ENCODE measurements at regions not wholly inside any gene's neighbourhood (a gene's known extent, or its start where the extent isn't known, plus 50 kb on each side); places are given as distances from the start of the nearest gene placed in this dataset.
"Not testable (repeated sequence)": the region's sequence is repeated elsewhere in the genome, so short reads cannot be mapped to it uniquely, and the experiment has no call there.

DNA sequence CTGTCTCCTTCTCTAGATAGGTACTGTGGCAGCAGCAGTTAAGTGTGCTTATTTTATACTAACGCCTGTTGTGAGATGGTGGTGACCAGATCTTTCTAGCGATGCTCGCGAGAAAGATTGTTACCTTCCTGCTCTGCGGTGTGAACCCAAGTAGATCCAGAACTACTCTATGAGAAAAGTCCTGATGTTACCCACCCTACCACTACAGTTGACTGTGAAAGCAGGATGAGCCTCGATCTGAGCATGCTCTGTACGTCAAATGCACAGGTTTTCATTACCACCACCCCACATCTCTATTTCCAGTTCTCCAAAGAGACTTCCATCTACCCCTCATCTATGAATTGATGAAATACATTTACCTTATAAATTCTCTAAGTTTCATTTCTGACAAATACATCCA, 64.6 kb upstream of the KCTD7 start:
- DNase-seq (ENCODE audit: extremely low spot score) = no peak
- TF ChIP-seq, protein P1, sequence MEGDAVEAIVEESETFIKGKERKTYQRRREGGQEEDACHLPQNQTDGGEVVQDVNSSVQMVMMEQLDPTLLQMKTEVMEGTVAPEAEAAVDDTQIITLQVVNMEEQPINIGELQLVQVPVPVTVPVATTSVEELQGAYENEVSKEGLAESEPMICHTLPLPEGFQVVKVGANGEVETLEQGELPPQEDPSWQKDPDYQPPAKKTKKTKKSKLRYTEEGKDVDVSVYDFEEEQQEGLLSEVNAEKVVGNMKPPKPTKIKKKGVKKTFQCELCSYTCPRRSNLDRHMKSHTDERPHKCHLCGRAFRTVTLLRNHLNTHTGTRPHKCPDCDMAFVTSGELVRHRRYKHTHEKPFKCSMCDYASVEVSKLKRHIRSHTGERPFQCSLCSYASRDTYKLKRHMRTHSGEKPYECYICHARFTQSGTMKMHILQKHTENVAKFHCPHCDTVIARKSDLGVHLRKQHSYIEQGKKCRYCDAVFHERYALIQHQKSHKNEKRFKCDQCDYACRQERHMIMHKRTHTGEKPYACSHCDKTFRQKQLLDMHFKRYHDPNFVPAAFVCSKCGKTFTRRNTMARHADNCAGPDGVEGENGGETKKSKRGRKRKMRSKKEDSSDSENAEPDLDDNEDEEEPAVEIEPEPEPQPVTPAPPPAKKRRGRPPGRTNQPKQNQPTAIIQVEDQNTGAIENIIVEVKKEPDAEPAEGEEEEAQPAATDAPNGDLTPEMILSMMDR (IDR thresholded peaks at IDR 0.05; ENCODE audit: control extremely low read depth, extremely low read depth, low read depth, missing control alignments) = no peak
- ChIA-PET POLR2A (no interaction called here), CTCF (interaction anchor here (1.8 kb wide), 1 partner anchor 10 kb away, joined by 5 read pairs; no protein-coding TSS in a partner anchor)

DNA sequence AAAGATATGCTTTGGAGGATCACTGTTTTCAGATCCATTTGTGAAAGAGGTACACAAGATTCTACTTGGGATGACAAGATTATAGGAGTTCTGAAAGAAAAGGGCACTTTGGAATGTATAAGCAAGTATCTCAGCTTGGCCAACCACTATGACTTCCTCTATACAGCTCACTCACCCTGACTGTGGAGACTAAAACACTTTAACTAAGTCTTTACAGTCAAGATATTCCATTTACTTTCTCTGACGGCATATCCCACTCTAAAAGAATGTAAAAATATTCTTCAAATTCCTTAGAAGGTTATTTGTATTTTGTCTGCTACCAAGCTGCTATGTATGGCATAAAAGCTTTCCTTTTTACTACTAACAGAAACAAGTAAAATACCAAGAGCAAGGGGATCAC, 58.5 kb upstream of the KCTD7 start:
- CTCF ChIA-PET = interaction anchor here (5.3 kb wide), 1 partner anchor 12 kb away, joined by 31 read pairs; no protein-coding TSS in a partner anchor
- DNase-seq (ENCODE audit: extremely low spot score); POLR2A ChIA-PET: not testable (repeated sequence)

DNA sequence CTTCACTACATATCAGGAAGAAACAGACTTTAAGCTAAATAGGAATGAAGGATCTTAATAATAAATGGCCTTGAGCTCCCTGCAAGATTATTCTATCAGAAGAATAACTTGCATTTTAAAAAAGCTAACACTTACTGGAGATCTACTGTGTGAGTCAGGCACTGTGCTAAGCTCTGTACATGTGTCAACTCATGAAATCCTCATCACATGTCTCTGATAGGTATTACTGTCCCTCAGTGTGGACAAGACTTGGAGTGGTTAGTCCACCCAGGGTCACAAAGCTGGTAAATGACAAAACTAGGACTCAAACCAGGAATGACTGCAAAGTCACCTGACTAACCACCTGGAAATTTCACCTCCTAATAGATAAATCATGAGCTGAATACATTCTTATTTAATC, 57.1 kb upstream of the KCTD7 start:
- DNase-seq (ENCODE audit: extremely low spot score) = no peak

DNA sequence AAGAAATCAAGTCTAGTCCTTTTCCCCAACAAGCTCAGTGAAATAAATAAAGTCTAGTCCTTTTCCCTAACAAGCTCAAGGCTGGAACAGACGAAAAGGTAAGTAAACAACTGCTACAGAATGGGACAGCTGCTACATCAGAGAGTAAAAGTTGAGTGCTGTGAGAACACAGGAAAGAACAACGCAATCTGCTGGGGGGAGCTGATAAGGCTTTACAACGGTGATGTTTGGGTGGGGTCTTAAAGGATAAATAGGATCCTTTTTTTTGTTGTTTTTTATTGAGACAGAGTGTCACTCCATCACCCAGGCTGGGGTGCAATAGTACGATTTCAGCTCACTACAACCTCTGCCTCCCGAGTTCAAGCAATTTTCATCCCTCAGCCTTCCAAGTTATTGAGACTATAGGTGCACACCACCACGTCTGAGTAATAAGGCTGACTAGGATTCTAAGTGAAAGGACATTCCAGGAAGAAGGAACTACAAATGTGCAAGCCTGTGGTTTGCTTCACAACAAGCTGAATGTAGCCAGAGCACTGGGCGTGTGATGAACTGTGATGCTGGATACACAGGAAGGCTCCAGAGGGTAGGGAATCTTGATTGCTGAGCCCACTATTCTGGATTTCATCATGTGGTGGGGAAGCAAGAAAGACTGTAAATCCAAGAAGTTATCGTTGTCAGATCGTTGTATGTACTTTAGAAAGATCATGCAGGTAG, 54.7 kb upstream of the KCTD7 start:
- ChIA-PET POLR2A (interaction anchor here (0.5 to 0.7 kb wide), 2 partner anchors 497 to 574 kb away, joined by 4 to 8 read pairs; no protein-coding TSS in a partner anchor), CTCF (interaction anchor here (5.3 kb wide), 1 partner anchor 16 kb away, joined by 31 read pairs; no protein-coding TSS in a partner anchor)
- DNase-seq (ENCODE audit: extremely low spot score) = not testable (repeated sequence)

More for the DNA sequence above, 57.1 kb upstream of the KCTD7 start:
- POLR2A ChIA-PET = no interaction called here
- CTCF ChIA-PET = interaction anchor here (0.8 to 5.3 kb wide), 3 partner anchors 8 to 21 kb away, joined by 3 to 31 read pairs (median 3); no protein-coding TSS in a partner anchor
- TF ChIP-seq, protein P1 (IDR thresholded peaks at IDR 0.05; ENCODE audit: control extremely low read depth, extremely low read depth, low read depth, missing control alignments) = no peak

DNA sequence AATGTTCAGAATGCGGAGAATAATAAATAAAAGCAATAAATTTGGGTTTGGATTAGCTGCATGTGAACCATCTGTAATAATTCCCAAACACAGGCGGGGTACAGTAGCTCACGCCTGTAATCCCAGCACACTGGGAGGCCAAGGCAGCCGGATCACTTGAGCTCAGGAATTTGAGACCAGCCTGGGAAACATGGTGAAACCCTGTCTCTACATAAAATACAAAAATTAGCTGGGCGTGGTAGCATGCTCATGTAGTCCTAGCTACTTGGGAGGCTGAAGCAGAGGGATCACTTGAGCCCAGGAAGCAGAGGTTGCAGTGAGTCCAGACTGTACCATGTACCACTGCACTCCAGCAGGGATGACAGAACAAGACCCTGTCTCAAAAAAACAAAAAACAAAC, 53.9 kb upstream of the KCTD7 start:
- not testable (repeated sequence) for DNase-seq (ENCODE audit: extremely low spot score)
- ChIA-PET POLR2A (interaction anchor here (0.7 kb wide), 1 partner anchor 498 kb away, joined by 4 read pairs; no protein-coding TSS in a partner anchor), CTCF (interaction anchor here (5.3 kb wide), 1 partner anchor 17 kb away, joined by 31 read pairs; no protein-coding TSS in a partner anchor)

DNA sequence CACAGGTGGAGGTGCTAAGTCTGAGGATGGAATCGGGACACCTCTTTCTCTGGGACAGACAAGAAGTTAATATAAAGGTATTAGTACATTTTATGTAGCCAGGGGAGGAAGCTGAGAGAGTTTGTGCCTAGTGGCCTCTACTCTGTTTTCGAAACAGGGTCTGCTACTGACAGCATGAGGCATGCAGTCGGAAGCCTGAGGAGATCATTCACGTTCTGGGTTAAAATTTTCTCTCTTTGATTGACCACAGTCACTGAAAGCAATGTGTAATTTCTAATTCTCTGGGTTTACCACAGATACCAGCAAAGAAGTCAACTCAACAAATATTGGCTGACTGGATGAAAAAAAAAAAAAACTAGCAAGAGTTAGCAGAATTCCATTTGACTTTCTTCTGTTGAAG, 53.3 kb upstream of the KCTD7 start:
- CTCF ChIA-PET = no interaction called here
- TF ChIP-seq, protein P1 (IDR thresholded peaks at IDR 0.05; ENCODE audit: control extremely low read depth, extremely low read depth, low read depth, missing control alignments) = no peak
- POLR2A ChIA-PET = no interaction called here
- DNase-seq (ENCODE audit: extremely low spot score) = no peak

DNA sequence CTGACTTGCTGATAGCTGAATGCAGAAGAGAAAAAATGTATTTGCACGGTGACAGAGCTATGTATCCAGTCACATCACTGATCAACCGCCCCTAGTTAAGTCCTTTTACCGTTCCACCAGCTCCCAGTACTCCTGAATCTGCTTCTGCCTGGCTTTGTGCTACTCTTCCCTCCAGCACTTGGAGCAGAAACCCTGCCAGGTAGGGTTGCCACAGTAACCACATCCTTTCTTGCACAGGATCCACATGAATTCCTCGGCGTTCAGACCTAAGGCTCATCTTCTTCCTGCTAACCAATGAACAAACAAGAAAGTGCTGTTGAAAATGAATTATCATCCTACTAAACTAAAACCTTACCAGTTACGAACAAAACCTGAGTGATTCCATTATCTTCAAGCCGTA, 52.0 kb upstream of the KCTD7 start:
- POLR2A ChIA-PET = no interaction called here
- TF ChIP-seq, protein P1 (IDR thresholded peaks at IDR 0.05; ENCODE audit: control extremely low read depth, extremely low read depth, low read depth, missing control alignments) = no peak
- CTCF ChIA-PET = no interaction called here
- no peak for DNase-seq (ENCODE audit: extremely low spot score)
